DOHH2 (cell line): ENCODE measurements at regions not wholly inside any gene's neighbourhood (a gene's known extent, or its start where the extent isn't known, plus 50 kb on each side); places are given as distances from the start of the nearest gene placed in this dataset.

Experiments used
- H3F3A ChIP-seq: fragments of 200-600 bp; sonication (generic), shearing (Covaris generic); 2 replicates; pipeline ENCODE4 v1.6.0; 2016; ENCODE audit warnings: antibody characterized with exemption, mild to moderate bottlenecking; ENCODE audit not compliant: control insufficient read depth, insufficient read depth
- H3K27ac ChIP-seq: fragments of 200-600 bp; sonication (generic); 2 replicates; pipeline ENCODE4 v1.5.1; 2014; ENCODE audit warnings: low read depth, mild to moderate bottlenecking, low read length, moderate library complexity
- H3K27me3 ChIP-seq: fragments of 200-600 bp; sonication (generic); 2 replicates; pipeline ENCODE4 v1.6.1; 2014; ENCODE audit warnings: mild to moderate bottlenecking, low read length, mixed read lengths; ENCODE audit not compliant: control insufficient read depth
- H3K36me3 ChIP-seq: fragments of 200-600 bp; sonication (generic); 2 replicates; pipeline ENCODE4 v1.6.1; 2014; ENCODE audit warnings: mild to moderate bottlenecking, low read length, moderate library complexity, mixed read lengths; ENCODE audit not compliant: control insufficient read depth
- H3K4me1 ChIP-seq: fragments of 200-600 bp; sonication (generic); 2 replicates; pipeline ENCODE4 v1.6.1; 2014; ENCODE audit warnings: mild to moderate bottlenecking, low read length, mixed read lengths; ENCODE audit not compliant: control insufficient read depth
- H3K4me2 ChIP-seq: fragments of 200-600 bp; sonication (generic); 2 replicates; pipeline ENCODE4 v1.6.0; 2014; ENCODE audit warnings: mild to moderate bottlenecking, low read length, moderate library complexity
- H3K4me3 ChIP-seq: fragments of 200-600 bp; sonication (generic); 2 replicates; pipeline ENCODE4 v1.5.1; 2014; ENCODE audit warnings: mild to moderate bottlenecking, low read length, mixed read lengths
- H3K79me2 ChIP-seq: fragments of 200-600 bp; sonication (generic); 2 replicates; pipeline ENCODE4 v1.6.1; 2014; ENCODE audit warnings: mild to moderate bottlenecking, low read length, mixed read lengths; ENCODE audit not compliant: control insufficient read depth
- H3K9me2 ChIP-seq: fragments of 200-600 bp; sonication (generic); replicated peaks from 2 replicates; pipeline ENCODE4 v1.6.1; 2014; ENCODE audit warnings: mild to moderate bottlenecking, low read length, mixed read lengths; ENCODE audit not compliant: control insufficient read depth
- H3K9me3 ChIP-seq: fragments of 200-600 bp; sonication (generic); 2 replicates; pipeline ENCODE4 v1.6.1; 2014; ENCODE audit warnings: antibody characterized with exemption, low read length, mixed read lengths; ENCODE audit not compliant: control insufficient read depth, insufficient read depth
- H4K20me1 ChIP-seq: fragments of 200-600 bp; sonication (generic); 2 replicates; pipeline ENCODE4 v1.6.0; 2014; ENCODE audit warnings: low read depth, mild to moderate bottlenecking, antibody characterized with exemption, low read length, moderate library complexity; ENCODE audit not compliant: control insufficient read depth, insufficient read depth
- EZH2phosphoT487 ChIP-seq: fragments of 200-600 bp; sonication (generic); IDR thresholded peaks from 2 replicates; pipeline ENCODE4 v1.6.1; 2017; ENCODE audit warnings: borderline replicate concordance, mild to moderate bottlenecking, antibody characterized with exemption, low read length, moderate library complexity, mixed read lengths
- TF ChIP-seq, protein P1 (sequence below): fragments of 200-600 bp; sonication (generic); IDR thresholded peaks from one replicate; pipeline ENCODE4 v1.5.1; 2014; ENCODE audit warnings: antibody characterized with exemption, mild to moderate bottlenecking, low read depth, low read length; ENCODE audit not compliant: poor library complexity, severe bottlenecking

DNA sequence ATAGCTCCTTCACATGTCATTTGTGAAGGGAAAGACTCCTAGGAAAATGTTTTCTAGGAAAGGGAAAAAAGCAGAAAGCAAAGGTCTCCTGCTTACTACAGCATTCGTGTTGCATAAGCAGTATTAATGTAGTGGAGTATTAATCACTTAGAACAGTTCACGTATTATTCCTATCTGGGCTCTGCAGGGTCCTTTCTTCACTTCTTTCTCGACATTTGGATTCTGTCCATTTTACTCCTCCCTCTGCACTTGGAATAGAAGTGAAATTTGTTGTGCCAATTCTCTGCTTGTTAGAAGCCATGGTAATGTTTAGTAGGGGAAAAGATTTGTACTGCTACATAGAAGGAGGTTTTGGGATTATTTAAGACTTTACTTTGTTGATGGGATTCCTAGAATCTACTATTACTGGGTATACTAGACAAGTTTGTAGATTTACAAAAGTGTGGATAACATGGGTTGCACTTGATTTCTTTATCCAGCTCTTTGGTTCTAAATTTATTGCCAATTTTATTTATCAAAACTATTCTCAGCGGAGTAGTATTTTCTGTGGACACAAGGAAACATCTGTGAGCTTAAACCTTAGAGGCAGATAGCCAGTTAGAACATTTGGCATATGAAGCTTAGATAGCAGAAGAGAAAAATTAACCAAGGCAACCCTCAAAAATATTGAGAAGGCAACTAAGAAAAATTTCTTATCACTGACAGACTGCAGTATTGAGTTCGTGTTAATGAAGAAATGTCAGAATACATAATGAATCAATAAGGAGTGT lies 108.4 kb upstream of the ESR1 start:
- no peaks in the 10 kb centered on the region for H3K4me1 ChIP-seq

DNA sequence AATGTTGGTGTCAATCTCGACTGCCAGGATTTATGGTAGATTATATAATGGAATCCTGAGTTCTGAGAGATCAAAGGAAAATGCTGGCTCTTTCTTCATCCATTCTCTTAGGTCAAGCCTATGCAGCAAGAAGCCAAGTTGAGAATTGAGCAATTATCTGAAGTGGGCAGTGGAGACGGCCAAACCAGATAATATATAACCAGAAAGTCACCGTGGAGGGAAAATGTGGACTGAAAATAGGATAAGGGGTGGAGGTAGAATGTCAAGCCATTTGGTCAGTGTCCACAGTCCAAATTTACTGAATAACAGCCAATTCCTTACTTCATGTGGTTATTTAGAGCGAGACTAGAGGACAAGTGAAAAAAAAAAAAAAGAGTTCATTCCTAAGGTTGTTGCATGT lies 107.8 kb upstream of the ESR1 start:
- TF ChIP-seq EZH2phosphoT487: no peak
- TF ChIP-seq, protein P1, sequence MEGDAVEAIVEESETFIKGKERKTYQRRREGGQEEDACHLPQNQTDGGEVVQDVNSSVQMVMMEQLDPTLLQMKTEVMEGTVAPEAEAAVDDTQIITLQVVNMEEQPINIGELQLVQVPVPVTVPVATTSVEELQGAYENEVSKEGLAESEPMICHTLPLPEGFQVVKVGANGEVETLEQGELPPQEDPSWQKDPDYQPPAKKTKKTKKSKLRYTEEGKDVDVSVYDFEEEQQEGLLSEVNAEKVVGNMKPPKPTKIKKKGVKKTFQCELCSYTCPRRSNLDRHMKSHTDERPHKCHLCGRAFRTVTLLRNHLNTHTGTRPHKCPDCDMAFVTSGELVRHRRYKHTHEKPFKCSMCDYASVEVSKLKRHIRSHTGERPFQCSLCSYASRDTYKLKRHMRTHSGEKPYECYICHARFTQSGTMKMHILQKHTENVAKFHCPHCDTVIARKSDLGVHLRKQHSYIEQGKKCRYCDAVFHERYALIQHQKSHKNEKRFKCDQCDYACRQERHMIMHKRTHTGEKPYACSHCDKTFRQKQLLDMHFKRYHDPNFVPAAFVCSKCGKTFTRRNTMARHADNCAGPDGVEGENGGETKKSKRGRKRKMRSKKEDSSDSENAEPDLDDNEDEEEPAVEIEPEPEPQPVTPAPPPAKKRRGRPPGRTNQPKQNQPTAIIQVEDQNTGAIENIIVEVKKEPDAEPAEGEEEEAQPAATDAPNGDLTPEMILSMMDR: no peak
- H3K9me3 ChIP-seq: no peaks in the 10 kb centered on the region; the same call in 1 of the 2 replicates
- no peaks in the 10 kb centered on the region for H4K20me1 ChIP-seq
- H3K79me2 ChIP-seq: no peaks in the 10 kb centered on the region
- no peaks in the 10 kb centered on the region for H3K4me1 ChIP-seq
- H3K4me3 ChIP-seq: no peak overlapping the region
- no peak overlapping the region for H3K27ac ChIP-seq
- no peaks in the 10 kb centered on the region for H3K9me2 ChIP-seq
- H3K27me3 ChIP-seq: peaks cover 34% of the 10 kb centered on the region
- no peaks in the 10 kb centered on the region for H3K36me3 ChIP-seq
- no peaks in the 10 kb centered on the region for H3F3A ChIP-seq
- H3K4me2 ChIP-seq: no peak overlapping the region

More for the DNA sequence above, 108.4 kb upstream of the ESR1 start:
- no peaks in the 10 kb centered on the region for H4K20me1 ChIP-seq
- TF ChIP-seq, protein P1: no peak
- TF ChIP-seq EZH2phosphoT487: no peak
- no peaks in the 10 kb centered on the region; the same call in 1 of the 2 replicates for H3K9me3 ChIP-seq
- H3K9me2 ChIP-seq: no peaks in the 10 kb centered on the region
- no peak overlapping the region for H3K27ac ChIP-seq
- H3K27me3 ChIP-seq: peaks cover 30% of the 10 kb centered on the region
- H3K79me2 ChIP-seq: no peaks in the 10 kb centered on the region
- no peak overlapping the region for H3K4me2 ChIP-seq
- no peaks in the 10 kb centered on the region for H3K36me3 ChIP-seq
- H3K4me3 ChIP-seq: no peak overlapping the region
- H3F3A ChIP-seq: no peaks in the 10 kb centered on the region

DNA sequence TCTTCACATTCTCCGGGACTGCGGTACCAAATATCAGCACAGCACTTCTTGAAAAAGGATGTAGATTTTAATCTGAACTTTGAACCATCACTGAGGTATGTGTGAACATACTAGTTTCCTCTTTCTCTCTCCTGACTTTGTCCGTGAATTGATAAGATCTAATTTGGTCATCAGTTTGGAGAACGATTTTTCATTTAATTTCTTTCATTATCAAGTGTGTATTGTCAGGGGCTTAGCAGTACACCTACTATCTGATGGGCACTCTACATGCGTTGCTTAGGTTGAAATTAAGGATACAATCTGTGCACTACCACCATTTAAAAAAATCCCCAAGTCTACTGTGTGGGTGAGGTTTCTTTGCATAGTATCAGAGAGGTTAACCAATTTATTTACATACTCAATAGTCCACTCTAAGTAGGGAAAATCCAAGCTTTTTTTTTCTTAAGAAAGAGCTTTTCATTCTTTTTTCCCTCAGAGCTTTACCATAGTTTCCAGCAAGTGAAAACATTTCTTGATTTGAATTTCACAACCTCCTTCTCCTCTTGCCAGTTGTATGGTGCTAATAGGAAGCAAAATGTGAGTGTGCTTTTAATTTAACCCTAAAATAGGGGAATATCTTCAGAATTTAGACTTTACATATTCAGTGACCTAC lies 105.4 kb upstream of the ESR1 start:
- H3F3A ChIP-seq: no peaks in the 10 kb centered on the region
- no peaks in the 10 kb centered on the region for H3K79me2 ChIP-seq
- no peaks in the 10 kb centered on the region for H4K20me1 ChIP-seq
- H3K27me3 ChIP-seq: peaks cover 38% of the 10 kb centered on the region
- H3K27ac ChIP-seq: no peak overlapping the region
- no peaks in the 10 kb centered on the region for H3K36me3 ChIP-seq
- no peaks in the 10 kb centered on the region for H3K4me1 ChIP-seq
- TF ChIP-seq, protein P1: no peak
- no peak for TF ChIP-seq EZH2phosphoT487
- no peak overlapping the region for H3K4me2 ChIP-seq
- no peaks in the 10 kb centered on the region for H3K9me2 ChIP-seq
- H3K4me3 ChIP-seq: no peak overlapping the region
- no peaks in the 10 kb centered on the region; the same call in 1 of the 2 replicates for H3K9me3 ChIP-seq
